ENCODE measurements at regions not wholly inside any gene's neighbourhood (a gene's known extent, or its start where the extent isn't known, plus 50 kb on each side); places are given as distances from the start of the nearest gene placed in this dataset.

DNA sequence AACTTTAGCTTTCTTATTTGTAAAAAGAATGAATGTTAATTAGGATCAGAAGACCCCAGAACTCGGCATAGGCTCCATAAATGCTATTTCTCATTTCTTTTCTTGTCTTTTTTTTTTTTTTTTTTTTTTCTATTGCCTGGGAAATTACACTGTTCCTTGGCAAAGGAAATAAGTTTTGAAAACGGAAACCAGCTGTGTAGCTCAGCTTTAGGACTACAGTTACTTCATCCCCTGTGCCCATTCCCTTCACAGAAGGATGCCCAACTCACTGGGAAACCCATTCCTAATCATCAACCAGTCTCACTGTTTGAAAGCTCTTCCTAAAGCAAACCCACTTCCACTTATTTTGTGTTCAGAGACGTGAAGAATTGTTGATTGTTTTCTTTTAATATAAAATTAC, 254.0 kb upstream of the IL12A start:
- no peak overlapping the region for H3K27ac ChIP-seq (ENCODE audit: insufficient read depth, low read length)
- H3K4me1 ChIP-seq (ENCODE audit: control insufficient read depth, extremely low read depth, insufficient read depth, low read length) = peaks cover 8% of the 10 kb centered on the region
- no peaks in the 10 kb centered on the region for H3K9me3 ChIP-seq (ENCODE audit: control insufficient read depth, insufficient read depth, low read depth, low read length)
- no peak overlapping the region for H2AFZ ChIP-seq (ENCODE audit: low read length)
- H3K9ac ChIP-seq (ENCODE audit: insufficient read depth, low read length) = no peak overlapping the region
- no peaks in the 10 kb centered on the region for H3K36me3 ChIP-seq (ENCODE audit: control insufficient read depth, insufficient read depth, low read length)
- H3K27me3 ChIP-seq (ENCODE audit: control insufficient read depth, insufficient read depth, low read length) = no peaks in the 10 kb centered on the region
- DNase-seq (ENCODE audit: low read depth in 2 of 2) = no peak
- TF ChIP-seq, protein P1, sequence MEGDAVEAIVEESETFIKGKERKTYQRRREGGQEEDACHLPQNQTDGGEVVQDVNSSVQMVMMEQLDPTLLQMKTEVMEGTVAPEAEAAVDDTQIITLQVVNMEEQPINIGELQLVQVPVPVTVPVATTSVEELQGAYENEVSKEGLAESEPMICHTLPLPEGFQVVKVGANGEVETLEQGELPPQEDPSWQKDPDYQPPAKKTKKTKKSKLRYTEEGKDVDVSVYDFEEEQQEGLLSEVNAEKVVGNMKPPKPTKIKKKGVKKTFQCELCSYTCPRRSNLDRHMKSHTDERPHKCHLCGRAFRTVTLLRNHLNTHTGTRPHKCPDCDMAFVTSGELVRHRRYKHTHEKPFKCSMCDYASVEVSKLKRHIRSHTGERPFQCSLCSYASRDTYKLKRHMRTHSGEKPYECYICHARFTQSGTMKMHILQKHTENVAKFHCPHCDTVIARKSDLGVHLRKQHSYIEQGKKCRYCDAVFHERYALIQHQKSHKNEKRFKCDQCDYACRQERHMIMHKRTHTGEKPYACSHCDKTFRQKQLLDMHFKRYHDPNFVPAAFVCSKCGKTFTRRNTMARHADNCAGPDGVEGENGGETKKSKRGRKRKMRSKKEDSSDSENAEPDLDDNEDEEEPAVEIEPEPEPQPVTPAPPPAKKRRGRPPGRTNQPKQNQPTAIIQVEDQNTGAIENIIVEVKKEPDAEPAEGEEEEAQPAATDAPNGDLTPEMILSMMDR (conservative IDR thresholded peaks at IDR 0.05 in 1 of 2, IDR thresholded peaks at IDR 0.05 in 1 of 2; ENCODE audit: low read depth in 1 of 2, low read length in 2 of 2) = no peak
- TF ChIP-seq EZH2 (IDR thresholded peaks at IDR 0.05; ENCODE audit: low read length, missing control alignments) = no peak
- H3K79me2 ChIP-seq (ENCODE audit: control insufficient read depth, insufficient read depth, low read length) = no peaks in the 10 kb centered on the region
- H3K4me3 ChIP-seq (replicated peaks in 1 of 4; ENCODE audit: control extremely low read depth in 1 of 4, insufficient read depth in 1 of 4, low read depth in 3 of 4, low read length in 4 of 4) = no peak overlapping the region
- H3K4me2 ChIP-seq (ENCODE audit: extremely low read depth, insufficient read depth, low read length) = no peak overlapping the region
- H4K20me1 ChIP-seq (ENCODE audit: control insufficient read depth, extremely low read depth, insufficient read depth, low read length) = no peaks in the 10 kb centered on the region

- H3K4me1 ChIP-seq (ENCODE audit: control insufficient read depth, extremely low read depth, insufficient read depth, low read length) = no peaks in the 10 kb centered on the region
- H3K4me2 ChIP-seq (ENCODE audit: extremely low read depth, insufficient read depth, low read length) = no peak overlapping the region
- TF ChIP-seq, protein P1 (conservative IDR thresholded peaks at IDR 0.05 in 1 of 2, IDR thresholded peaks at IDR 0.05 in 1 of 2; ENCODE audit: low read depth in 1 of 2, low read length in 2 of 2) = no peak
- no peak for TF ChIP-seq EZH2 (IDR thresholded peaks at IDR 0.05; ENCODE audit: low read length, missing control alignments)
- H3K27me3 ChIP-seq (ENCODE audit: control insufficient read depth, insufficient read depth, low read length) = no peaks in the 10 kb centered on the region
- DNase-seq (ENCODE audit: low read depth in 2 of 2) = no peak
- H3K4me3 ChIP-seq (replicated peaks in 1 of 4; ENCODE audit: control extremely low read depth in 1 of 4, insufficient read depth in 1 of 4, low read depth in 3 of 4, low read length in 4 of 4) = no peak overlapping the region
- no peaks in the 10 kb centered on the region for H3K79me2 ChIP-seq (ENCODE audit: control insufficient read depth, insufficient read depth, low read length)
- H3K9me3 ChIP-seq (ENCODE audit: control insufficient read depth, insufficient read depth, low read depth, low read length) = no peaks in the 10 kb centered on the region
- no peak overlapping the region for H3K9ac ChIP-seq (ENCODE audit: insufficient read depth, low read length)
- H2AFZ ChIP-seq (ENCODE audit: low read length) = no peak overlapping the region
- H3K36me3 ChIP-seq (ENCODE audit: control insufficient read depth, insufficient read depth, low read length) = no peaks in the 10 kb centered on the region
- no peak overlapping the region for H3K27ac ChIP-seq (ENCODE audit: insufficient read depth, low read length)
- H4K20me1 ChIP-seq (ENCODE audit: control insufficient read depth, extremely low read depth, insufficient read depth, low read length) = no peaks in the 10 kb centered on the region
Observed at GRCh38 chr3:159739166-159739565, 249.5 kb upstream of the IL12A start.

GRCh38 chr3:159739969-159740368, 248.7 kb upstream of the IL12A start:
- Histone ChIP-seq H3K36me3 (ENCODE audit: control insufficient read depth, insufficient read depth, low read length) (no peaks in the 10 kb centered on the region), H3K4me1 (ENCODE audit: control insufficient read depth, extremely low read depth, insufficient read depth, low read length) (no peaks in the 10 kb centered on the region), H3K4me2 (ENCODE audit: extremely low read depth, insufficient read depth, low read length) (no peak overlapping the region), H3K9ac (ENCODE audit: insufficient read depth, low read length) (no peak overlapping the region), H2AFZ (ENCODE audit: low read length) (no peak overlapping the region), H3K27ac (ENCODE audit: insufficient read depth, low read length) (no peak overlapping the region), H3K27me3 (ENCODE audit: control insufficient read depth, insufficient read depth, low read length) (no peaks in the 10 kb centered on the region), H3K4me3 (replicated peaks in 1 of 4; ENCODE audit: control extremely low read depth in 1 of 4, insufficient read depth in 1 of 4, low read depth in 3 of 4, low read length in 4 of 4) (no peak overlapping the region), H3K79me2 (ENCODE audit: control insufficient read depth, insufficient read depth, low read length) (no peaks in the 10 kb centered on the region), H4K20me1 (ENCODE audit: control insufficient read depth, extremely low read depth, insufficient read depth, low read length) (no peaks in the 10 kb centered on the region), H3K9me3 (ENCODE audit: control insufficient read depth, insufficient read depth, low read depth, low read length) (no peaks in the 10 kb centered on the region)
- peak in 1 of 2 donors; percentile 16 for DNase-seq (ENCODE audit: low read depth in 2 of 2)
- TF ChIP-seq, protein P1 (conservative IDR thresholded peaks at IDR 0.05 in 1 of 2, IDR thresholded peaks at IDR 0.05 in 1 of 2; ENCODE audit: low read depth in 1 of 2, low read length in 2 of 2) = no peak
